HTERT RPE-1 (cell line): ENCODE measurements at regions not wholly inside any gene's neighbourhood (a gene's known extent, or its start where the extent isn't known, plus 50 kb on each side); places are given as distances from the start of the nearest gene placed in this dataset.

Source experiments
- in situ Hi-C: fragments of 300-500 bp; cut with MboI; formaldehyde crosslinking; loops from 4 replicates; pipeline ENCODE4 v1.14.3; 2020; ENCODE audit warnings: low sequenced_read_pairs

DNA sequence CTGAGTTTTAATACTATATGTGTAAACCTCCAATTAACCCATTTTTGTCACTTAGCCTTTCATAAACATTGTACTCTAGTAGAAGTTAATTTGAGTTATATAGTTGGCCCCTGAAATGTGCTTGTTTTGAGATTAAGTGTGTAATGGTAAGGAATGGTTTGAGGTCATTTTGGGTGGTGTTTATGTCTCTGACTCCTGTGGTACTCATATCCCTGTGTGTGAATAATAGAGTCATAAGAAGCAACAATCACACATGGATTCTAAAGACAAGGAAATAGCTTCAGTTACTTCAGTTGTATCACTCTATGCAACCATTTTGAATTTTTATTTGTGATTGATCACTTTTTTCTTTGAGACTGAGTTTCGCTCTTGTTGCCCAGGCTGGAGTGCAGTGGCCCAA, 408.5 kb downstream of the MFSD1 start:
- in situ Hi-C loops, result no loop called here

GRCh38 chr3:159216311-159216710, 414.5 kb downstream of the MFSD1 start:
- in situ Hi-C loops, result no loop called here

GRCh38 chr3:159219231-159219630, 417.4 kb downstream of the MFSD1 start:
- in situ Hi-C loops, result no loop called here

- in situ Hi-C loops, result no loop called here
These were observed 419.5 kb downstream of the MFSD1 start for GRCh38 chr3:159221335-159221734.

GRCh38 chr3:159229116-159229680, 427.3 kb downstream of the MFSD1 start:
- in situ Hi-C loops, result no loop called here

- in situ Hi-C loops, result no loop called here
These were observed 431.1 kb downstream of the MFSD1 start for GRCh38 chr3:159232966-159233365.

DNA sequence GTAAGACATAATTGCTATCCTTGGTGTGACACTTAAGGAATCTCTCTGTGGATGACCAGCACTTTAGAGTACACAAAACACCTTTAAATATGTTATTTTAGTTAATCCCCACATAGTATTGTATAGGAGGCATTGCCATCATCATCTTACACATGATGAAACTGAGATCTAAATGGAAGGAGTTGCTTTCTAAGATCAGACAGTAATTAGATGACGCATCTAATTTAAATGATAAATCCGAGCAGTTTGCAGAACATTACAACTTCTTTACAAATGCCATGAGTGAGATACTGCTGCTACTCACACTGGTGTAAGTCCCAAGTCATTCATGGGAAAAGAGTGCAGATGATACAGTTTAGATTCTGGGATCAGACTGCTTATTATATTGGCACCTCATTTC, 431.9 kb downstream of the MFSD1 start:
- in situ Hi-C loops, result no loop called here

DNA sequence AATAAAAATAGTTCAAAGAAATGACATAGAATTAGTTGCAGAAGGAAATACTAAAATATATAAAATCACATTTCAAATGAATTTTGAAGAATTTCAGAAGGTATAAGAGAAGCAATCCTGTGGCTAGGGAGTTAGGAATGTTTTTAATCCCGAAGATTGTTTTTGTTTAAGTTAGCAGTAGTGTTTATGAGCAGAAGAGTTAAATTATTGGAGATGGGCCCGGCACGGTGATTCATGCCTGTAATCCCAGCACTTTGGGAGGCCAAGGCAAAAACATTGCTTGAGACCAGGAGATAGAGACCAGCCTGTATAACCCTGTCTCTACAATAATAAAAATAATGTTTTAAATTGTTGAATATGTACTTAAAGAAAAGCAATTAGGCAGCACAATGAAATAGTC, 432.5 kb downstream of the MFSD1 start:
- in situ Hi-C loops, result no loop called here

DNA sequence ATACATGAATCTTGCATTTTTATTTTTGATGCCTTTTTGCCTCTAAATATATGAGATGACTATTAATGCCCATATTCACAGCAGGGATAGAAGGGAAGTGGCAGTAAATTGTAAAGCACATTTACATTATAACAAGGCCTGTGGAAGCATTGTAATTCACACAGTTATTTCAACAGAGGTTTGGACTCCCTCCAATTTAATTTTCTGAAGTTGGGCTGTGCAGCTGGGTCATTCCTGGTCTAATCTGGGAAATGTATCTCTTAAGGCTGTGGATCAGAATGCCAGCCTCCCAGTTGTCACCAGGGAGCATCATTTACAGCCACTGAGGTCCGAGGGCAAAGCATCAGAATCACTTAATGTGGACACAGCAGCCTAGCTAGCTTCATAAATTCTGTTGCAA, 434.5 kb downstream of the MFSD1 start:
- in situ Hi-C loops, result no loop called here

GRCh38 chr3:159237226-159237625, 435.4 kb downstream of the MFSD1 start:
- in situ Hi-C loops, result no loop called here

DNA sequence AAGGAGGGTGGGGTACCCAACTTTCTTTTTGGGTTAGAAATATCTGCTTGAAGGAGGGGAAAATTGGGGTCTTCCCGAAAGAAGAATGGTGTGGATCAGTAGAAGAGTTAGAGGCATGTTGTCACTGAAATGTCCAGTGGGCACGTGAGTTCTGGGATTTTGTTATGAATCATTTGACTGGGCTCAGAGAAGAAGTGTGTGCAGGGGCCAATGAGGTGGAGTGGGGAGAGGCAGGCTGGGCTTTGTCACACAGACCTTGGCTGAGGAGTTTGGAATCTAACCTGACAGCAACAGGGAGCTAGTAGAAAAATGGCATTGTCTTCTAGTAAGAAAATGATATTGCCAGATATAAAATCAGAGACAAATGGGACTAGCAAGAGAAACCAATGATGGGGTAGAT, 436.8 kb downstream of the MFSD1 start:
- in situ Hi-C loops, result no loop called here

GRCh38 chr3:159239059-159239458, 437.2 kb downstream of the MFSD1 start:
- in situ Hi-C loops, result no loop called here

- in situ Hi-C loops, result no loop called here
These were observed 443.1 kb downstream of the MFSD1 start for GRCh38 chr3:159244933-159245332.

DNA sequence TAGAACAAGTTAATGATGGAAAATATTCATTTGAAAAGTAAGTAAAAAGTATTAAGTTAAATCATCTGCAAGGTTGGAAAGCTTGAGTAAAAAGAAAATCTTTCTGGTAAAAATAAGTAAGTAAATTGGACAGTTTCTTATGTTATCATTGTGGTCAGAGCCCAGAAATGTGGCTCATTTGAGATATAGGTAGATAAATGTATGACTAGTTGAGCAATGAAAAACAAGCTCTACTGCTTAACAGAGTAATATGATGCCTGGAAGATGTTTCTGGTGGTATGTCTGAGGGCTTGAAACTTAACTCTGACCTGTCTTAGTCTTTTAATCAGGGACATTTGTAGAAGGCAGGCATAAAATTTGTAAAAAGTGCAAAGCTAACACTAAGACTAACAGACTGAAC, 444.0 kb downstream of the MFSD1 start:
- in situ Hi-C loops, result no loop called here

GRCh38 chr3:159246385-159246784, 444.5 kb downstream of the MFSD1 start:
- in situ Hi-C loops, result no loop called here

- in situ Hi-C loops, result loop anchor here (25.0 kb wide), 1 partner anchor 412 kb away; no protein-coding TSS in a partner anchor
These were observed 447.8 kb downstream of the MFSD1 start for GRCh38 chr3:159249472-159250174.

DNA sequence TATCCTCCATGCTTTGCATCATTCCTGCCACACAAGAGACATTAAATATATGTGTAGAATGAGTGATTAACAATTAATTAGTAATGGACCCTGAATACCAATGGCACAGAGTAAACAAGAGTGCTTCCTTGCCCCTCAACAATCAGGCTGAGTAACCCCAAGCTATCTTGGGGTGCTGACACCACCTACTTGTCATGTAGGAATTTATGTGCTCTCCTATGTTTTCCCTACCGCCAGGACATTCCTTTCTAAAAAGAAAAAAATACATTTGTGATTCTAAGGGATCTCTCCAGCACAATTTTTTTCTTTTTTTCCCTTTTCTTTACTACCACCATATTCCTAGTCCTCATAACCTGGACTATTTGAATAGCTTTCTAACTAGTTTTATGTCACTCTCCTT, 449.1 kb downstream of the MFSD1 start:
- in situ Hi-C loops, result loop anchor here (25.0 kb wide), 1 partner anchor 414 kb away; no protein-coding TSS in a partner anchor

GRCh38 chr3:159252274-159252673, 450.4 kb downstream of the MFSD1 start:
- in situ Hi-C loops, result loop anchor here (25.0 kb wide), 1 partner anchor 415 kb away; no protein-coding TSS in a partner anchor

- in situ Hi-C loops, result loop anchor here (25.0 kb wide), 1 partner anchor 416 kb away; no protein-coding TSS in a partner anchor
These were observed 451.0 kb downstream of the MFSD1 start for GRCh38 chr3:159252772-159253384.

DNA sequence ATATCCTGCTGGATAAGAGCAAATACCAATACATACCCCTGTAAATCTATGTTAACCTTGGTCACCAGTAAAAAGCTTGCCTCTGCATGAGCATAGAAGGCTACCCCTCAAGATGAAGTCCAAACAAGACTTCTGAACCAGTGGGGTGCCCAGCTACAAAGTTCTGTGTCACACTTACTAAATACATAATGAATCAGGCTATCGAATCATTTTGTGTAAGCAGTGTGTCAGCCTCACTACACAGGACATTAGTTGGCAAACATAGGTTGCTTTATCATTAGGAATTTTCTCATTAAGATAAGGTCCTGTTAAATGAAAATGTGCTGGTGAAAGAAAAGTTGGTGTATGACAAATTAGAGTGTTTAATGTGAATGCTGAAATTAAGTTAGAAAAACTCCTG, 452.0 kb downstream of the MFSD1 start:
- in situ Hi-C loops, result loop anchor here (25.0 kb wide), 1 partner anchor 417 kb away; no protein-coding TSS in a partner anchor

DNA sequence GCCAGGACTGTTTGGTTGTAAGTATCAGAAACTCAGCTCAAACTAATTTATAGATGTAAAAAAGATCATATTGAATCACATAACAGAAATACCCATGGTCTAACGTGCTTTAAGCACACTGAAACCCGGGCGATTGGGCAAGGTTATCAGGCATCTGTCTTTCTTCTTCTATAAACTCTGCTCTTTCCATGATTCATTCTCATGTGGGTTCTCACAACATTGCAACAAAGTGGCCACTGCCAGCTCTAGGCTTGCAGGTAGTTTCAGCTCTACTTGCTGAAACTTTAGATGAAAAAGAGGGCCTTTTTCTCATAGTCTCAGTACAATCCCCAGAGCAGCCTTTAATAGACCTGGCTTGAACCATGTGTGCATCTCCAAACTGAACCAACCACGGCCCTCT, 456.1 kb downstream of the MFSD1 start:
- in situ Hi-C loops, result loop anchor here (25.0 kb wide), 1 partner anchor 421 kb away; no protein-coding TSS in a partner anchor

DNA sequence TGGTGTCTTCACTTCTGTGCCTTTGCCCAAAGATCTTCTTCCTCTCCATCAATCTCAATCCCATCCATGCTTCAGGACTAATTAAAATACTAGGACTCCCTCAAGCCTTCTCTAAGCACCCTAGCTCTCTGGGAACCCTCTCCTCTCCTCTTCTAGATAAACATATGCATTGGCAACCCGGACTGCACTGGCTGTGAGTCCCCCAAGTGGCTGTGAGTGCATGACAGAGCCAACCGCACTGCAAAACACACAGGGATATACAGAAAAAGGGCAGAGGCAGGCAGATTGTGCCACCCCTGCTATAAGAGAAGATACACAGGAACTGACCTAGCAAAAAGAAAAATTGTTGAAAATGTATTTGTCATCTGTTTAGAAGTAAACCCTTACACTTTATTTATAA, 457.1 kb downstream of the MFSD1 start:
- in situ Hi-C loops, result loop anchor here (25.0 kb wide), 1 partner anchor 422 kb away; no protein-coding TSS in a partner anchor
